ENCODE measurements at regions not wholly inside any gene's neighbourhood (a gene's known extent, or its start where the extent isn't known, plus 50 kb on each side); places are given as distances from the start of the nearest gene placed in this dataset.

GRCh38 chr10:1920127-1920526, 182.8 kb upstream of the ADARB2 start:
- H3K36me3 Mint-ChIP-seq (ENCODE audit: low read depth), result no peaks in the 10 kb centered on the region
- peaks cover 5% of the 10 kb centered on the region for H3K4me1 Mint-ChIP-seq (ENCODE audit: low read depth)
- no peak overlapping the region for H3K4me3 Mint-ChIP-seq
- H3K9me3 Mint-ChIP-seq, result no peaks in the 10 kb centered on the region
- no peak overlapping the region for H3K27ac Mint-ChIP-seq
- H3K27me3 Mint-ChIP-seq (ENCODE audit: low read depth), result peaks cover 6% of the 10 kb centered on the region

- H3K4me3 Mint-ChIP-seq, result no peak overlapping the region
- no peaks in the 10 kb centered on the region for H3K9me3 Mint-ChIP-seq
- no peaks in the 10 kb centered on the region for H3K4me1 Mint-ChIP-seq (ENCODE audit: low read depth)
- H3K27me3 Mint-ChIP-seq (ENCODE audit: low read depth), result no peaks in the 10 kb centered on the region
- H3K36me3 Mint-ChIP-seq (ENCODE audit: low read depth), result no peaks in the 10 kb centered on the region
- no peak overlapping the region for H3K27ac Mint-ChIP-seq
Observed at GRCh38 chr10:1911771-1912170, 174.4 kb upstream of the ADARB2 start.

- no peaks in the 10 kb centered on the region for H3K27me3 Mint-ChIP-seq (ENCODE audit: low read depth)
- no peaks in the 10 kb centered on the region for H3K36me3 Mint-ChIP-seq (ENCODE audit: low read depth)
- no peak overlapping the region for H3K4me3 Mint-ChIP-seq
- no peak overlapping the region for H3K27ac Mint-ChIP-seq
- H3K4me1 Mint-ChIP-seq (ENCODE audit: low read depth), result no peaks in the 10 kb centered on the region
- H3K9me3 Mint-ChIP-seq, result no peaks in the 10 kb centered on the region
Observed at GRCh38 chr10:1903982-1904381, 166.7 kb upstream of the ADARB2 start.

GRCh38 chr10:1896153-1896552, 158.8 kb upstream of the ADARB2 start:
- Mint-ChIP-seq H3K9me3 (no peaks in the 10 kb centered on the region), H3K27ac (no peak overlapping the region), H3K27me3 (ENCODE audit: low read depth) (peaks cover 6% of the 10 kb centered on the region), H3K4me1 (ENCODE audit: low read depth) (peaks cover 5% of the 10 kb centered on the region), H3K36me3 (ENCODE audit: low read depth) (no peaks in the 10 kb centered on the region), H3K4me3 (no peak overlapping the region)

GRCh38 chr10:1895691-1896090, 158.4 kb upstream of the ADARB2 start:
- Mint-ChIP-seq H3K4me3 (no peak overlapping the region), H3K36me3 (ENCODE audit: low read depth) (no peaks in the 10 kb centered on the region), H3K27ac (no peak overlapping the region), H3K4me1 (ENCODE audit: low read depth) (peaks cover 5% of the 10 kb centered on the region), H3K27me3 (ENCODE audit: low read depth) (peaks cover 6% of the 10 kb centered on the region), H3K9me3 (no peaks in the 10 kb centered on the region)

- Mint-ChIP-seq H3K36me3 (ENCODE audit: low read depth) (no peaks in the 10 kb centered on the region), H3K27ac (no peak overlapping the region), H3K4me1 (ENCODE audit: low read depth) (peaks cover 5% of the 10 kb centered on the region), H3K9me3 (no peaks in the 10 kb centered on the region), H3K4me3 (no peak overlapping the region), H3K27me3 (ENCODE audit: low read depth) (peaks cover 6% of the 10 kb centered on the region)
Observed at GRCh38 chr10:1894912-1895311, 157.6 kb upstream of the ADARB2 start.

- H3K9me3 Mint-ChIP-seq, result no peaks in the 10 kb centered on the region
- no peaks in the 10 kb centered on the region for H3K36me3 Mint-ChIP-seq (ENCODE audit: low read depth)
- peaks cover 6% of the 10 kb centered on the region for H3K27me3 Mint-ChIP-seq (ENCODE audit: low read depth)
- peaks cover 5% of the 10 kb centered on the region for H3K4me1 Mint-ChIP-seq (ENCODE audit: low read depth)
- no peak overlapping the region for H3K27ac Mint-ChIP-seq
- H3K4me3 Mint-ChIP-seq, result no peak overlapping the region
Observed at GRCh38 chr10:1893941-1894340, 156.6 kb upstream of the ADARB2 start.

- H3K9me3 Mint-ChIP-seq, result peaks cover 7% of the 10 kb centered on the region
- H3K27ac Mint-ChIP-seq, result no peak overlapping the region
- H3K27me3 Mint-ChIP-seq (ENCODE audit: low read depth), result no peaks in the 10 kb centered on the region
- no peak overlapping the region for H3K4me3 Mint-ChIP-seq
- no peaks in the 10 kb centered on the region for H3K36me3 Mint-ChIP-seq (ENCODE audit: low read depth)
- no peaks in the 10 kb centered on the region for H3K4me1 Mint-ChIP-seq (ENCODE audit: low read depth)
Observed at GRCh38 chr10:1886039-1886438, 148.7 kb upstream of the ADARB2 start.

GRCh38 chr10:1882728-1883127, 145.4 kb upstream of the ADARB2 start:
- peaks cover 7% of the 10 kb centered on the region for H3K9me3 Mint-ChIP-seq
- H3K27me3 Mint-ChIP-seq (ENCODE audit: low read depth), result no peaks in the 10 kb centered on the region
- H3K27ac Mint-ChIP-seq, result no peak overlapping the region
- H3K4me1 Mint-ChIP-seq (ENCODE audit: low read depth), result no peaks in the 10 kb centered on the region
- H3K36me3 Mint-ChIP-seq (ENCODE audit: low read depth), result no peaks in the 10 kb centered on the region
- H3K4me3 Mint-ChIP-seq, result no peak overlapping the region

- H3K4me1 Mint-ChIP-seq (ENCODE audit: low read depth), result no peaks in the 10 kb centered on the region
- no peaks in the 10 kb centered on the region for H3K27me3 Mint-ChIP-seq (ENCODE audit: low read depth)
- no peaks in the 10 kb centered on the region for H3K36me3 Mint-ChIP-seq (ENCODE audit: low read depth)
- peaks cover 7% of the 10 kb centered on the region for H3K9me3 Mint-ChIP-seq
- no peak overlapping the region for H3K27ac Mint-ChIP-seq
- H3K4me3 Mint-ChIP-seq, result no peak overlapping the region
Observed at GRCh38 chr10:1882180-1882579, 144.9 kb upstream of the ADARB2 start.

GRCh38 chr10:1881636-1882035, 144.3 kb upstream of the ADARB2 start:
- Mint-ChIP-seq H3K4me1 (ENCODE audit: low read depth) (no peaks in the 10 kb centered on the region), H3K27me3 (ENCODE audit: low read depth) (no peaks in the 10 kb centered on the region), H3K4me3 (no peak overlapping the region), H3K36me3 (ENCODE audit: low read depth) (no peaks in the 10 kb centered on the region), H3K9me3 (peaks cover 7% of the 10 kb centered on the region), H3K27ac (no peak overlapping the region)

- Mint-ChIP-seq H3K36me3 (ENCODE audit: low read depth) (no peaks in the 10 kb centered on the region), H3K4me3 (no peak overlapping the region), H3K4me1 (ENCODE audit: low read depth) (no peaks in the 10 kb centered on the region), H3K9me3 (no peaks in the 10 kb centered on the region), H3K27ac (no peak overlapping the region), H3K27me3 (ENCODE audit: low read depth) (no peaks in the 10 kb centered on the region)
Observed at GRCh38 chr10:1874533-1874932, 137.2 kb upstream of the ADARB2 start.

GRCh38 chr10:1873661-1874315, 136.5 kb upstream of the ADARB2 start:
- Mint-ChIP-seq H3K27me3 (ENCODE audit: low read depth) (no peaks in the 10 kb centered on the region), H3K4me1 (ENCODE audit: low read depth) (no peaks in the 10 kb centered on the region), H3K27ac (no peak overlapping the region), H3K36me3 (ENCODE audit: low read depth) (no peaks in the 10 kb centered on the region), H3K9me3 (no peaks in the 10 kb centered on the region), H3K4me3 (no peak overlapping the region)

- Mint-ChIP-seq H3K4me3 (no peak overlapping the region), H3K4me1 (ENCODE audit: low read depth) (no peaks in the 10 kb centered on the region), H3K27ac (no peak overlapping the region), H3K9me3 (no peaks in the 10 kb centered on the region), H3K36me3 (ENCODE audit: low read depth) (no peaks in the 10 kb centered on the region), H3K27me3 (ENCODE audit: low read depth) (no peaks in the 10 kb centered on the region)
Observed at GRCh38 chr10:1872151-1872726, 134.9 kb upstream of the ADARB2 start.

GRCh38 chr10:1870491-1870890, 133.2 kb upstream of the ADARB2 start:
- no peaks in the 10 kb centered on the region for H3K4me1 Mint-ChIP-seq (ENCODE audit: low read depth)
- H3K4me3 Mint-ChIP-seq, result no peak overlapping the region
- no peaks in the 10 kb centered on the region for H3K9me3 Mint-ChIP-seq
- no peaks in the 10 kb centered on the region for H3K36me3 Mint-ChIP-seq (ENCODE audit: low read depth)
- H3K27ac Mint-ChIP-seq, result no peak overlapping the region
- no peaks in the 10 kb centered on the region for H3K27me3 Mint-ChIP-seq (ENCODE audit: low read depth)

- no peaks in the 10 kb centered on the region for H3K4me1 Mint-ChIP-seq (ENCODE audit: low read depth)
- H3K9me3 Mint-ChIP-seq, result no peaks in the 10 kb centered on the region
- no peak overlapping the region for H3K27ac Mint-ChIP-seq
Observed at GRCh38 chr10:1869861-1870260, 132.5 kb upstream of the ADARB2 start.

More at GRCh38 chr10:1869861-1870260, 132.5 kb upstream of the ADARB2 start:
- no peaks in the 10 kb centered on the region for H3K27me3 Mint-ChIP-seq (ENCODE audit: low read depth)
- no peak overlapping the region for H3K4me3 Mint-ChIP-seq
- H3K36me3 Mint-ChIP-seq (ENCODE audit: low read depth), result no peaks in the 10 kb centered on the region

All from T-helper 1 cell treated with Interleukin-12 subunit alpha and Interleukin-12 subunit beta and Interleukin-4 antibody, amounts not matched to agents 30 μg/mL and 1 μg/mL, for 36 hours (primary cell).